ENCODE measurements at regions not wholly inside any gene's neighbourhood (a gene's known extent, or its start where the extent isn't known, plus 50 kb on each side); places are given as distances from the start of the nearest gene placed in this dataset.

- Histone ChIP-seq H2AFZ (ENCODE audit: insufficient read depth, low read depth, low read length, poor library complexity, severe bottlenecking) (no peak overlapping the region), H3K27me3 (ENCODE audit: control insufficient read depth in 2 of 2, insufficient read depth in 2 of 2, low read length in 2 of 2) (no peaks in the 10 kb centered on the region), H3K4me1 (ENCODE audit: control insufficient read depth in 1 of 2, insufficient read depth in 2 of 2, low read length in 2 of 2) (no peaks in the 10 kb centered on the region), H3K79me2 (ENCODE audit: insufficient read depth, low read length) (no peaks in the 10 kb centered on the region), H3K4me2 (replicated peaks; ENCODE audit: extremely low read depth, low read length, poor library complexity, severe bottlenecking) (no peak overlapping the region), H3K9ac (ENCODE audit: insufficient read depth, low read length, poor library complexity, severe bottlenecking) (no peak overlapping the region), H3K27ac (ENCODE audit: low read depth in 1 of 2, low read length in 2 of 2) (no peak overlapping the region), H3K36me3 (replicated peaks in 1 of 2; ENCODE audit: control insufficient read depth in 1 of 2, insufficient read depth in 2 of 2, low read length in 2 of 2) (no peaks in the 10 kb centered on the region), H3K9me3 (replicated peaks in 1 of 2; ENCODE audit: control insufficient read depth in 1 of 2, insufficient read depth in 1 of 2, low read length in 2 of 2) (no peaks in the 10 kb centered on the region), H3K4me3 (replicated peaks in 1 of 3; ENCODE audit: low read depth in 2 of 3, low read length in 3 of 3) (no peak overlapping the region), H4K20me1 (ENCODE audit: insufficient read depth, low read length) (no peaks in the 10 kb centered on the region)
- Mint-ChIP-seq H3K4me1 (no peaks in the 10 kb centered on the region), H3K4me3 (no peak overlapping the region), H3K27ac (no peak overlapping the region), H3K36me3 (no peaks in the 10 kb centered on the region), H3K27me3 (ENCODE audit: low read depth in 3 of 3) (peaks cover 0 to 2% (median 0%) of the 10 kb centered on the region in 3 donors), H3K9me3 (peaks cover 0 to 9% (median 1%) of the 10 kb centered on the region in 7 donors)
- 53% methylated on average over 5 of the region's 11 CpGs for WGBS (ENCODE audit: insufficient coverage)
- no peak for DNase-seq
- TF ChIP-seq, protein P1, sequence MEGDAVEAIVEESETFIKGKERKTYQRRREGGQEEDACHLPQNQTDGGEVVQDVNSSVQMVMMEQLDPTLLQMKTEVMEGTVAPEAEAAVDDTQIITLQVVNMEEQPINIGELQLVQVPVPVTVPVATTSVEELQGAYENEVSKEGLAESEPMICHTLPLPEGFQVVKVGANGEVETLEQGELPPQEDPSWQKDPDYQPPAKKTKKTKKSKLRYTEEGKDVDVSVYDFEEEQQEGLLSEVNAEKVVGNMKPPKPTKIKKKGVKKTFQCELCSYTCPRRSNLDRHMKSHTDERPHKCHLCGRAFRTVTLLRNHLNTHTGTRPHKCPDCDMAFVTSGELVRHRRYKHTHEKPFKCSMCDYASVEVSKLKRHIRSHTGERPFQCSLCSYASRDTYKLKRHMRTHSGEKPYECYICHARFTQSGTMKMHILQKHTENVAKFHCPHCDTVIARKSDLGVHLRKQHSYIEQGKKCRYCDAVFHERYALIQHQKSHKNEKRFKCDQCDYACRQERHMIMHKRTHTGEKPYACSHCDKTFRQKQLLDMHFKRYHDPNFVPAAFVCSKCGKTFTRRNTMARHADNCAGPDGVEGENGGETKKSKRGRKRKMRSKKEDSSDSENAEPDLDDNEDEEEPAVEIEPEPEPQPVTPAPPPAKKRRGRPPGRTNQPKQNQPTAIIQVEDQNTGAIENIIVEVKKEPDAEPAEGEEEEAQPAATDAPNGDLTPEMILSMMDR (IDR thresholded peaks at IDR 0.05): no peak
- intact Hi-C loops (cut with micrococcal nuclease): no loop called here
Observed at GRCh38 chr6:19719691-19720128, 117.5 kb upstream of the ID4 start.

- H3K27ac ChIP-seq (ENCODE audit: low read depth in 1 of 2, low read length in 2 of 2): no peak overlapping the region
- no peak overlapping the region for H2AFZ ChIP-seq (ENCODE audit: insufficient read depth, low read depth, low read length, poor library complexity, severe bottlenecking)
- no peak overlapping the region for H3K9ac ChIP-seq (ENCODE audit: insufficient read depth, low read length, poor library complexity, severe bottlenecking)
- no peak overlapping the region for H3K27ac Mint-ChIP-seq
- DNase-seq: no peak
- no peaks in the 10 kb centered on the region for H3K27me3 ChIP-seq (ENCODE audit: control insufficient read depth in 2 of 2, insufficient read depth in 2 of 2, low read length in 2 of 2)
- peaks cover 0 to 2% (median 0%) of the 10 kb centered on the region in 3 donors for H3K27me3 Mint-ChIP-seq (ENCODE audit: low read depth in 3 of 3)
- no peaks in the 10 kb centered on the region for H3K9me3 ChIP-seq (replicated peaks in 1 of 2; ENCODE audit: control insufficient read depth in 1 of 2, insufficient read depth in 1 of 2, low read length in 2 of 2)
- no peaks in the 10 kb centered on the region for H3K4me1 Mint-ChIP-seq
- TF ChIP-seq, protein P1 (IDR thresholded peaks at IDR 0.05): no peak
- no peaks in the 10 kb centered on the region for H3K36me3 Mint-ChIP-seq
- intact Hi-C loops (cut with micrococcal nuclease): no loop called here
- H3K36me3 ChIP-seq (replicated peaks in 1 of 2; ENCODE audit: control insufficient read depth in 1 of 2, insufficient read depth in 2 of 2, low read length in 2 of 2): no peaks in the 10 kb centered on the region
- H3K9me3 Mint-ChIP-seq: peaks cover 0 to 11% (median 1%) of the 10 kb centered on the region in 7 donors
- H3K4me1 ChIP-seq (ENCODE audit: control insufficient read depth in 1 of 2, insufficient read depth in 2 of 2, low read length in 2 of 2): no peaks in the 10 kb centered on the region
- H3K4me3 Mint-ChIP-seq: no peak overlapping the region
- no peak overlapping the region for H3K4me3 ChIP-seq (replicated peaks in 1 of 3; ENCODE audit: low read depth in 2 of 3, low read length in 3 of 3)
- WGBS (ENCODE audit: insufficient coverage): 81% methylated on average over 2 of the region's 11 CpGs
- no peak overlapping the region for H3K4me2 ChIP-seq (replicated peaks; ENCODE audit: extremely low read depth, low read length, poor library complexity, severe bottlenecking)
- H4K20me1 ChIP-seq (ENCODE audit: insufficient read depth, low read length): no peaks in the 10 kb centered on the region
- H3K79me2 ChIP-seq (ENCODE audit: insufficient read depth, low read length): no peaks in the 10 kb centered on the region
Observed at GRCh38 chr6:19721766-19722377, 115.3 kb upstream of the ID4 start.

All from CD14-positive monocyte (primary cell).